Left ventricle myocardium inferior (tissue), 1 donor: ENCODE measurements at regions not wholly inside any gene's neighbourhood (a gene's known extent, or its start where the extent isn't known, plus 50 kb on each side); places are given as distances from the start of the nearest gene placed in this dataset.

Source experiments
- DNase-seq: peaks from one replicate; pipeline ENCODE4 v3.0.0-alpha.2; 2020
- H3K27ac ChIP-seq: fragments of 200-600 bp; replicated peaks from 2 replicates; pipeline ENCODE4 v1.8.0; 2021
- H3K27me3 ChIP-seq: fragments of 200-600 bp; 2 replicates; pipeline ENCODE4 v1.8.0; 2021; ENCODE audit warnings: low read depth
- H3K36me3 ChIP-seq: fragments of 200-600 bp; 2 replicates; pipeline ENCODE4 v1.8.0; 2021
- H3K4me1 ChIP-seq: fragments of 200-600 bp; 2 replicates; pipeline ENCODE4 v1.8.0; 2021
- H3K4me3 ChIP-seq: fragments of 200-600 bp; 2 replicates; pipeline ENCODE4 v1.8.0; 2021; ENCODE audit warnings: mild to moderate bottlenecking, moderate library complexity
- H3K9me3 ChIP-seq: fragments of 200-600 bp; replicated peaks from 2 replicates; pipeline ENCODE4 v1.8.0; 2021
- CTCF ChIP-seq: fragments of 200-600 bp; IDR thresholded peaks from 2 replicates; pipeline ENCODE4 v1.8.0; 2021; ENCODE audit warnings: antibody characterized with exemption, mild to moderate bottlenecking, borderline replicate concordance
- intact Hi-C: fragments of 100-400 bp; cut with micrococcal nuclease; formaldehyde crosslinking; loops from one replicate; pipeline ENCODE4 v1.11.0; 2022
- donor health status: DM: no; HTN: yes; CAD: no; lungs with severe emphysema.

- Histone ChIP-seq H3K36me3 (no peaks in the 10 kb centered on the region), H3K27ac (no peak overlapping the region), H3K4me1 (no peaks in the 10 kb centered on the region), H3K27me3 (no peaks in the 10 kb centered on the region), H3K9me3 (peaks cover 11% of the 10 kb centered on the region), H3K4me3 (no peak overlapping the region)
- no peak for DNase-seq
- no peak for TF ChIP-seq CTCF
- intact Hi-C loops = no loop called here
Measured at GRCh38 chr1:239067480-239067879, 318.9 kb upstream of the CHRM3 start.

- no peak for TF ChIP-seq CTCF
- no peaks in the 10 kb centered on the region for H3K4me1 ChIP-seq
- H3K9me3 ChIP-seq = peaks cover 6% of the 10 kb centered on the region
- H3K27me3 ChIP-seq = no peaks in the 10 kb centered on the region
- no peaks in the 10 kb centered on the region for H3K36me3 ChIP-seq
- H3K4me3 ChIP-seq = no peak overlapping the region
- no peak overlapping the region for H3K27ac ChIP-seq
- DNase-seq = no peak
- intact Hi-C loops = no loop called here
Measured at GRCh38 chr1:239067058-239067457, 319.3 kb upstream of the CHRM3 start.

DNA sequence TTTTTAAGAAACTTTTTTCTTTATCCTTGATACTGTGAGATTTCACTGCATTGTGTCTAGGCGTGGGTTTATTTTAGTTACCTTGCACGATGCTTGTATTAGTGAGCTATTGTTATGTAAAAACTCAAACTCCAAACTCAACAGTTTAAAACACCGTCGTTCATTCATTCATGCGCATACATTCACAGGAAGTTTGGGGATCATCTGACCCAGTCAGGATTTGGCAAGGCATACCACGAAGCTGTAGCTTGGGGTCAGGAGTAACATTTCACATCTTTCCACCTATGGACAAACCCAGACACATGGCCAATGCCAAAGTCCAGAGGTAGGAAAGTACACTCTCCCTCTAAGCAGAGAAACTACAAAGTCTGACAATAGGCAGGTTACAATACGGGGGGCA is 324.6 kb upstream of the CHRM3 start:
- no peak for TF ChIP-seq CTCF
- Histone ChIP-seq H3K9me3 (no peaks in the 10 kb centered on the region), H3K27me3 (no peaks in the 10 kb centered on the region), H3K36me3 (no peaks in the 10 kb centered on the region), H3K4me1 (no peaks in the 10 kb centered on the region), H3K4me3 (no peak overlapping the region), H3K27ac (no peak overlapping the region)
- DNase-seq = no peak
- intact Hi-C loops = no loop called here

- no peak for TF ChIP-seq CTCF
- Histone ChIP-seq H3K27ac (no peak overlapping the region), H3K27me3 (no peaks in the 10 kb centered on the region), H3K9me3 (peaks cover 24% of the 10 kb centered on the region), H3K4me3 (no peak overlapping the region), H3K4me1 (no peaks in the 10 kb centered on the region), H3K36me3 (no peaks in the 10 kb centered on the region)
- no peak for DNase-seq
- intact Hi-C loops = no loop called here
Measured at GRCh38 chr1:239058190-239058589, 328.2 kb upstream of the CHRM3 start.

DNA sequence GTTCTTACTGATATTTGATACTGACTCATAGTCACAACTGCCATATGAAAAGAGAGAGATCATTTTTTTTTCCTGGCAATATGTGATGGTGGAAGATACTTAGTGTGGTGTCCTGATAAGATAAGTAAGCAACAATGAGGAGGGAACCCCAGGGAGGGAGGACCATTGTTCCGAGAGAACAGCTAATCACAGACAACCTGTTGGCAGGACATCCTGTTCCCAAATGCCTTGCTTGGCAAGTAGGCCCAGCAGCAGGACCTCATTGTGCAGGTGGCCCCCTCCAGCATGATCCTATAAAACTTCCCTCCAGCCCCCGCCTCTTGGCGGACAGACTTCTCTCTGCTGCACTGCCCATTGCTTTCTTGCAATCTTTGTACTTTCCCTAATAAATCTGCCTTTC is 329.4 kb upstream of the CHRM3 start:
- DNase-seq = no peak
- Histone ChIP-seq H3K4me3 (no peak overlapping the region), H3K27me3 (no peaks in the 10 kb centered on the region), H3K9me3 (peaks cover 24% of the 10 kb centered on the region), H3K27ac (no peak overlapping the region), H3K4me1 (no peaks in the 10 kb centered on the region), H3K36me3 (no peaks in the 10 kb centered on the region)
- intact Hi-C loops = no loop called here
- no peak for TF ChIP-seq CTCF

DNA sequence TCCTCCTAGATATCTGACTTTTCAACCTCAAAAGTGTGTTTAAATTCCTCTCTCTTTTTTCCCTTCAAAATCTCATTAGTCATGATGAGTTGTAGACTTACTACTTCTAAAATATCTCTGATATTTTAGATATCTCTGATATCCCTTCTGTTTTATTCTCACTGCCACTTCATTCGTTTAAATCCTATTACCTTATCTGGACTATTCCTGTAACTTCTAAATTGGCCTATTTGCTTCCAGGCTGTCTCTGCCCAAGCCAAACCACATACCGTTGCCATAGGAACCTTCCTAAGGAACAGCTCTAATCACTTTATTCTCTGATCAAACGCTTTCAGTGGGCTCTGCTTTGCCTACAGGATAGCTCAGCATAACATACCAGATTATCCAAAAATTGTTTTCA is 333.1 kb upstream of the CHRM3 start:
- TF ChIP-seq CTCF = no peak
- H3K27me3 ChIP-seq = no peaks in the 10 kb centered on the region
- no peak overlapping the region for H3K27ac ChIP-seq
- H3K4me3 ChIP-seq = no peak overlapping the region
- peaks cover 24% of the 10 kb centered on the region for H3K9me3 ChIP-seq
- no peak for DNase-seq
- intact Hi-C loops = no loop called here
- H3K4me1 ChIP-seq = no peaks in the 10 kb centered on the region
- H3K36me3 ChIP-seq = no peaks in the 10 kb centered on the region
